ENCODE measurements at regions not wholly inside any gene's neighbourhood (a gene's known extent, or its start where the extent isn't known, plus 50 kb on each side); places are given as distances from the start of the nearest gene placed in this dataset.

DNA sequence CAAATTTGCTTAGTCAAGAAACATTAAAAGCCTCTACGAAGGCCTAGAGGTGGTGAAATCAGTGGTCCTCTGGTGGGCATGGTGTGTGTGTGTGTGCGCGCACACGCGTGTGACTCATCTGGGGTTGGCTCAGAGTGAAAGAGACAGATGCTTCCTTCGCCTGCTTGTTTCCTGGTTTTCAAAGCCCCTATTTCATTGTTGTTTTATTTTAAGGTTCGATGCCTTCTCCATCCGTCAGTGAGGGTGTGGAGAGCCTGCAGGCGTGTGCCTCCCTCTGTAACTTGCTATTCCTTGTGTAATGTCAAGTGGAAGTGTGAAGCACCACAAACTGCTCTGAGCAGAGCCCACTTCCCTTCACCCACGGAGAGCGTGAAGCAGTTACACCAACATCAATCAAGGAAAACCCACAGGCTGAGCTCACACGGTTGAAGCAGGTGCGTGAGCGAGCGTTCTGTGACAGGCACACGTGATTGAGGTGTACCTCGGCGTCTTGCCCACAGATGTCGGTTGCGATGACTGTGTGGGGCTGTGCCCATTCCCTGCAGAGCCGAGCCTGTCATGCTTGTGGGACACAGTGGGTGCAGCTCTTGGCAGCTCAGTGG lies 233.9 kb downstream of the PRL start:
- TF ChIP-seq, protein P1, sequence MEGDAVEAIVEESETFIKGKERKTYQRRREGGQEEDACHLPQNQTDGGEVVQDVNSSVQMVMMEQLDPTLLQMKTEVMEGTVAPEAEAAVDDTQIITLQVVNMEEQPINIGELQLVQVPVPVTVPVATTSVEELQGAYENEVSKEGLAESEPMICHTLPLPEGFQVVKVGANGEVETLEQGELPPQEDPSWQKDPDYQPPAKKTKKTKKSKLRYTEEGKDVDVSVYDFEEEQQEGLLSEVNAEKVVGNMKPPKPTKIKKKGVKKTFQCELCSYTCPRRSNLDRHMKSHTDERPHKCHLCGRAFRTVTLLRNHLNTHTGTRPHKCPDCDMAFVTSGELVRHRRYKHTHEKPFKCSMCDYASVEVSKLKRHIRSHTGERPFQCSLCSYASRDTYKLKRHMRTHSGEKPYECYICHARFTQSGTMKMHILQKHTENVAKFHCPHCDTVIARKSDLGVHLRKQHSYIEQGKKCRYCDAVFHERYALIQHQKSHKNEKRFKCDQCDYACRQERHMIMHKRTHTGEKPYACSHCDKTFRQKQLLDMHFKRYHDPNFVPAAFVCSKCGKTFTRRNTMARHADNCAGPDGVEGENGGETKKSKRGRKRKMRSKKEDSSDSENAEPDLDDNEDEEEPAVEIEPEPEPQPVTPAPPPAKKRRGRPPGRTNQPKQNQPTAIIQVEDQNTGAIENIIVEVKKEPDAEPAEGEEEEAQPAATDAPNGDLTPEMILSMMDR (IDR thresholded peaks at IDR 0.05): no peak
- TF ChIP-seq EZH2 (IDR thresholded peaks at IDR 0.05; ENCODE audit: borderline replicate concordance, insufficient read depth, low read depth, low read length, poor library complexity, severe bottlenecking): no peak

All from B cell (primary cell).